ENCODE measurements at regions not wholly inside any gene's neighbourhood (a gene's known extent, or its start where the extent isn't known, plus 50 kb on each side); places are given as distances from the start of the nearest gene placed in this dataset.

DNA sequence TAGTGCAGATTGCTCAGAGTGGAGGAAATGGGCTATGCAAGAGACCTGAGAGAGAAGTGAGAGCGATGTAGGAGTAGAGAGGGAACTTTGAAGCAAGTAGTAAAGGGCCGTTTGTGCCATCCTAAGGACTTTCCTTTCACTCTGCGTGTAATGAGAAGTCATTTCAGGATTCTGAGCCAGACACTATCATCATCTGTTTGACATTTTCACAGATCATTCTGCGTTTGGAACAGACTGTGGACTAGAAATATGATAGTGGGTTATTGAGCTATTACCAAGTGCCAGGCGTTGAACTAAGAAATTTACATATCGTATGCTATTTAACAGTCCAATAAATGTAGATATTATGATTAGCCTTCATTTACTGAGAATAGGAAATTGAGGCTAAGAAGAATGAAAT is 150.0 kb upstream of the ROBO2 start:
- ChIA-PET POLR2A (no interaction called here), CTCF (ENCODE audit: unreplicated experiment) (no interaction called here)
- Histone ChIP-seq H3K9me2 (ENCODE audit: insufficient read depth, low read length) (no peaks in the 10 kb centered on the region), H4K20me1 (ENCODE audit: insufficient read depth, low read length) (no peaks in the 10 kb centered on the region), H3K36me3 (ENCODE audit: insufficient read depth, low read length) (no peaks in the 10 kb centered on the region), H3K4me1 (ENCODE audit: insufficient read depth, low read length, poor library complexity, severe bottlenecking) (no peaks in the 10 kb centered on the region), H2AFZ (ENCODE audit: low read length) (no peak overlapping the region), H3K4me2 (ENCODE audit: low read length) (no peak overlapping the region), H3K27ac (ENCODE audit: low read depth, low read length, poor library complexity, severe bottlenecking) (no peak overlapping the region), H3K79me2 (ENCODE audit: insufficient read depth, low read depth, low read length) (no peaks in the 10 kb centered on the region), H3K4me3 (ENCODE audit: low read depth, low read length, poor library complexity, severe bottlenecking) (no peak overlapping the region), H3K9me3 (ENCODE audit: low read length) (no peaks in the 10 kb centered on the region)
- intact Hi-C loops (cut with micrococcal nuclease; ENCODE audit: unreplicated experiment), result no loop called here
- BruUV-seq (replicated peaks), result no TSS peak
- TF ChIP-seq, protein P1, sequence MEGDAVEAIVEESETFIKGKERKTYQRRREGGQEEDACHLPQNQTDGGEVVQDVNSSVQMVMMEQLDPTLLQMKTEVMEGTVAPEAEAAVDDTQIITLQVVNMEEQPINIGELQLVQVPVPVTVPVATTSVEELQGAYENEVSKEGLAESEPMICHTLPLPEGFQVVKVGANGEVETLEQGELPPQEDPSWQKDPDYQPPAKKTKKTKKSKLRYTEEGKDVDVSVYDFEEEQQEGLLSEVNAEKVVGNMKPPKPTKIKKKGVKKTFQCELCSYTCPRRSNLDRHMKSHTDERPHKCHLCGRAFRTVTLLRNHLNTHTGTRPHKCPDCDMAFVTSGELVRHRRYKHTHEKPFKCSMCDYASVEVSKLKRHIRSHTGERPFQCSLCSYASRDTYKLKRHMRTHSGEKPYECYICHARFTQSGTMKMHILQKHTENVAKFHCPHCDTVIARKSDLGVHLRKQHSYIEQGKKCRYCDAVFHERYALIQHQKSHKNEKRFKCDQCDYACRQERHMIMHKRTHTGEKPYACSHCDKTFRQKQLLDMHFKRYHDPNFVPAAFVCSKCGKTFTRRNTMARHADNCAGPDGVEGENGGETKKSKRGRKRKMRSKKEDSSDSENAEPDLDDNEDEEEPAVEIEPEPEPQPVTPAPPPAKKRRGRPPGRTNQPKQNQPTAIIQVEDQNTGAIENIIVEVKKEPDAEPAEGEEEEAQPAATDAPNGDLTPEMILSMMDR (conservative IDR thresholded peaks at IDR 0.05; ENCODE audit: low read length), result no peak
- TF ChIP-seq EZH2phosphoT487 (IDR thresholded peaks at IDR 0.05; ENCODE audit: borderline replicate concordance, low read depth, low read length), result no peak
- no peak for DNase-seq (ENCODE audit: low spot score)

DNA sequence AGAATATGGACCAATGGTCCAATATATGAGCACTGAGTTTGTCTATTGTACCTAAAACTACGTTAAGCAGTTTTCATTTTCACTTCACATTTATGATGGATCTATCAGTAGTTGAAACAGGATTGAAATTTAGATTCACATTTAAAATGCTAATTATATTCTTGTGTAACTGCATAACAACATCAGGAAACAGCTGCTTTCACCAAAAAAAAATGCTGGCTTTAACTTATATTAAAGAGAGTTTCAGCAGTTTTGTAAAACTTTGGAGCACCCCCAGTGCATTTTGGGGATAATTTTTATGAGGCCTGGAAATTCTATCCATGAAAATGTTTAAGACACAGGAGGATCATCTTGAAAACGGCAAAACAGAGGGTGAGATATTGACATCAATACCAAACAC is 142.8 kb upstream of the ROBO2 start:
- CTCF ChIA-PET (ENCODE audit: unreplicated experiment), result no interaction called here
- H3K4me2 ChIP-seq (ENCODE audit: low read length), result no peak overlapping the region
- no peak for DNase-seq (ENCODE audit: low spot score)
- no peak overlapping the region for H3K27ac ChIP-seq (ENCODE audit: low read depth, low read length, poor library complexity, severe bottlenecking)
- H3K9me2 ChIP-seq (ENCODE audit: insufficient read depth, low read length), result no peaks in the 10 kb centered on the region
- no peaks in the 10 kb centered on the region for H3K79me2 ChIP-seq (ENCODE audit: insufficient read depth, low read depth, low read length)
- intact Hi-C loops (cut with micrococcal nuclease; ENCODE audit: unreplicated experiment), result no loop called here
- H3K4me3 ChIP-seq (ENCODE audit: low read depth, low read length, poor library complexity, severe bottlenecking), result no peak overlapping the region
- no peak overlapping the region for H2AFZ ChIP-seq (ENCODE audit: low read length)
- H3K4me1 ChIP-seq (ENCODE audit: insufficient read depth, low read length, poor library complexity, severe bottlenecking), result no peaks in the 10 kb centered on the region
- no TSS peak for BruUV-seq (replicated peaks)
- POLR2A ChIA-PET, result no interaction called here
- no peak for TF ChIP-seq EZH2phosphoT487 (IDR thresholded peaks at IDR 0.05; ENCODE audit: borderline replicate concordance, low read depth, low read length)
- TF ChIP-seq, protein P1 (conservative IDR thresholded peaks at IDR 0.05; ENCODE audit: low read length), result no peak
- H3K36me3 ChIP-seq (ENCODE audit: insufficient read depth, low read length), result no peaks in the 10 kb centered on the region
- H4K20me1 ChIP-seq (ENCODE audit: insufficient read depth, low read length), result no peaks in the 10 kb centered on the region
- H3K9me3 ChIP-seq (ENCODE audit: low read length), result no peaks in the 10 kb centered on the region

DNA sequence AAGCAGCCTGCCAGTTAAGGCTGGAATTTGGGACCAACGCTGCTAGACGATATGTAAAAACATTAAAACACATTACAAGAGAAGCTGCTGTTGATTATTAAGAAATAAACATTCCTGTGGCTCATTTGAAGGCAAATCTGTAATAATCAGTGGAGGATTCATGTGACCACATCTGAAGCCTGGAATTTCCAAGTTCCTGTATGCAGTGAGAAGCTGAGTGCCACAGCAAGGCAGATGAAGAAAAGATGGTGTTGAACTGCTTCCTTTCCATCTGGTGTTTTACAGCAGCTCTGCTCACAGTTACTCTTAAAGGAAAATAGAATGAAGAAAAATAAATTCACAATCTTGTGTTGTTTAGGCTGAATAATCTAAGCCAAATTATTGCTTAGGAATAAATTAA is 139.3 kb upstream of the ROBO2 start:
- TF ChIP-seq, protein P1 (conservative IDR thresholded peaks at IDR 0.05; ENCODE audit: low read length), result no peak
- no peak for TF ChIP-seq EZH2phosphoT487 (IDR thresholded peaks at IDR 0.05; ENCODE audit: borderline replicate concordance, low read depth, low read length)
- H3K9me3 ChIP-seq (ENCODE audit: low read length), result no peaks in the 10 kb centered on the region
- H2AFZ ChIP-seq (ENCODE audit: low read length), result no peak overlapping the region
- CTCF ChIA-PET (ENCODE audit: unreplicated experiment), result no interaction called here
- H3K4me3 ChIP-seq (ENCODE audit: low read depth, low read length, poor library complexity, severe bottlenecking), result no peak overlapping the region
- no peak overlapping the region for H3K27ac ChIP-seq (ENCODE audit: low read depth, low read length, poor library complexity, severe bottlenecking)
- intact Hi-C loops (cut with micrococcal nuclease; ENCODE audit: unreplicated experiment), result no loop called here
- BruUV-seq (replicated peaks), result no TSS peak
- H4K20me1 ChIP-seq (ENCODE audit: insufficient read depth, low read length), result no peaks in the 10 kb centered on the region
- H3K4me1 ChIP-seq (ENCODE audit: insufficient read depth, low read length, poor library complexity, severe bottlenecking), result no peaks in the 10 kb centered on the region
- POLR2A ChIA-PET, result no interaction called here
- no peak for DNase-seq (ENCODE audit: low spot score)
- no peak overlapping the region for H3K4me2 ChIP-seq (ENCODE audit: low read length)
- H3K79me2 ChIP-seq (ENCODE audit: insufficient read depth, low read depth, low read length), result no peaks in the 10 kb centered on the region
- no peaks in the 10 kb centered on the region for H3K9me2 ChIP-seq (ENCODE audit: insufficient read depth, low read length)
- no peaks in the 10 kb centered on the region for H3K36me3 ChIP-seq (ENCODE audit: insufficient read depth, low read length)
